ENCODE measurements at regions not wholly inside any gene's neighbourhood (a gene's known extent, or its start where the extent isn't known, plus 50 kb on each side); places are given as distances from the start of the nearest gene placed in this dataset.

GRCh38 chr12:68094645-68095395 is 64.7 kb downstream of the IFNG start:
- Histone ChIP-seq H3K4me1 (ENCODE audit: low read depth) (peaks cover 11% of the 10 kb centered on the region), H3K9me3 (ENCODE audit: low read depth) (no peaks in the 10 kb centered on the region), H3K27ac (no peak overlapping the region), H3K4me3 (no peak overlapping the region), H3K27me3 (no peaks in the 10 kb centered on the region), H3K36me3 (no peaks in the 10 kb centered on the region)
- DNase-seq (ENCODE audit: low read depth in 1 of 2, low spot score in 1 of 2), result no peak
- TF ChIP-seq CTCF (IDR thresholded peaks at IDR 0.05; ENCODE audit: low read depth, low read length), result no peak

GRCh38 chr12:68094195-68094594 is 65.3 kb downstream of the IFNG start:
- no peak for TF ChIP-seq CTCF (IDR thresholded peaks at IDR 0.05; ENCODE audit: low read depth, low read length)

GRCh38 chr12:68092976-68093375 is 66.6 kb downstream of the IFNG start:
- no peaks in the 10 kb centered on the region for H3K36me3 ChIP-seq
- peak overlapping the region; percentile 56 for H3K27ac ChIP-seq
- H3K27me3 ChIP-seq, result no peaks in the 10 kb centered on the region
- DNase-seq (ENCODE audit: low read depth in 1 of 2, low spot score in 1 of 2), result no peak
- H3K4me1 ChIP-seq (ENCODE audit: low read depth), result peaks cover 11% of the 10 kb centered on the region
- no peak for TF ChIP-seq CTCF (IDR thresholded peaks at IDR 0.05; ENCODE audit: low read depth, low read length)
- H3K9me3 ChIP-seq (ENCODE audit: low read depth), result no peaks in the 10 kb centered on the region
- H3K4me3 ChIP-seq, result no peak overlapping the region

More at GRCh38 chr12:68094195-68094594, 65.3 kb downstream of the IFNG start:
- Histone ChIP-seq H3K9me3 (ENCODE audit: low read depth) (no peaks in the 10 kb centered on the region), H3K4me1 (ENCODE audit: low read depth) (peaks cover 11% of the 10 kb centered on the region), H3K4me3 (no peak overlapping the region), H3K27me3 (no peaks in the 10 kb centered on the region), H3K27ac (no peak overlapping the region), H3K36me3 (no peaks in the 10 kb centered on the region)
- no peak for DNase-seq (ENCODE audit: low read depth in 1 of 2, low spot score in 1 of 2)

GRCh38 chr12:68089101-68089500 is 70.4 kb downstream of the IFNG start:
- Histone ChIP-seq H3K36me3 (no peaks in the 10 kb centered on the region), H3K9me3 (ENCODE audit: low read depth) (no peaks in the 10 kb centered on the region), H3K27ac (no peak overlapping the region), H3K4me1 (ENCODE audit: low read depth) (peaks cover 11% of the 10 kb centered on the region), H3K4me3 (no peak overlapping the region), H3K27me3 (no peaks in the 10 kb centered on the region)
- DNase-seq (ENCODE audit: low read depth in 1 of 2, low spot score in 1 of 2), result no peak
- no peak for TF ChIP-seq CTCF (IDR thresholded peaks at IDR 0.05; ENCODE audit: low read depth, low read length)

GRCh38 chr12:68086019-68086603 is 73.4 kb downstream of the IFNG start:
- no peaks in the 10 kb centered on the region for H3K4me1 ChIP-seq (ENCODE audit: low read depth)
- no peak for TF ChIP-seq CTCF (IDR thresholded peaks at IDR 0.05; ENCODE audit: low read depth, low read length)
- no peaks in the 10 kb centered on the region for H3K27me3 ChIP-seq
- no peak overlapping the region for H3K4me3 ChIP-seq
- H3K9me3 ChIP-seq (ENCODE audit: low read depth), result no peaks in the 10 kb centered on the region
- no peaks in the 10 kb centered on the region for H3K36me3 ChIP-seq
- no peak for DNase-seq (ENCODE audit: low read depth in 1 of 2, low spot score in 1 of 2)
- no peak overlapping the region for H3K27ac ChIP-seq

Data from cardiac muscle cell (in vitro differentiated cells and primary cell).